IMR-90 (cell line): ENCODE measurements at regions not wholly inside any gene's neighbourhood (a gene's known extent, or its start where the extent isn't known, plus 50 kb on each side); places are given as distances from the start of the nearest gene placed in this dataset.

Experiments
- ATAC-seq: fragments of 200-7000 bp; cut with Tn5 transposase; 2 replicates; pipeline ENCODE4 v1.9.1; 2020; ENCODE audit warnings: low read depth, mild to moderate bottlenecking, moderate library complexity
- BruUV-seq: library from RNA; stranded (reverse); fragments of 400-500 nt; replicated peaks from 2 replicates; lab custom pipeline; 2021; lab: Mats Ljungman, UMichigan
- CTCF ChIA-PET: fragments of 300-600 bp; formaldehyde crosslinking; extraction: SDS; loops from one replicate; lab custom pipeline; 2021; ENCODE audit warnings: antibody characterized with exemption; lab: Yijun Ruan, JAX
- POLR2A ChIA-PET: fragments of 300-600 bp; sonication (Branson Sonifier 250); formaldehyde crosslinking; loops from one replicate; lab custom pipeline; 2022; ENCODE audit warnings: antibody characterized with exemption; ENCODE audit not compliant: unreplicated experiment; lab: Charles Lee
- DNase-seq: peaks from one replicate; pipeline ENCODE4 v3.0.0; 2013
- H2AFZ ChIP-seq: replicated peaks from 2 replicates; pipeline ENCODE3; 2013; ENCODE audit warnings: low read length, mild to moderate bottlenecking; ENCODE audit not compliant: poor library complexity
- H2AK5ac ChIP-seq: 2 replicates; pipeline ENCODE4 v1.6.1; 2013; ENCODE audit warnings: low read depth, low read length, inconsistent platforms
- H2AK9ac ChIP-seq: replicated peaks from 2 replicates; pipeline ENCODE3; 2013; ENCODE audit warnings: mild to moderate bottlenecking, low read depth, low read length, moderate library complexity; ENCODE audit not compliant: poor library complexity
- H2BK120ac ChIP-seq: 2 replicates; pipeline ENCODE4 v1.6.1; 2013; ENCODE audit warnings: low read depth, low read length, inconsistent platforms
- H2BK15ac ChIP-seq: 3 replicates; pipeline ENCODE4 v1.6.1; 2013; ENCODE audit warnings: low read depth, low read length, inconsistent platforms
- H2BK20ac ChIP-seq: 2 replicates; pipeline ENCODE4 v1.6.1; 2013; ENCODE audit warnings: low read depth, mild to moderate bottlenecking, inconsistent platforms, low read length, moderate library complexity
- H2BK5ac ChIP-seq: 2 replicates; pipeline ENCODE4 v1.6.1; 2013; ENCODE audit warnings: mild to moderate bottlenecking, low read depth, low read length, inconsistent platforms; ENCODE audit not compliant: poor library complexity, severe bottlenecking
- H3K14ac ChIP-seq: replicated peaks from 2 replicates; pipeline ENCODE4 v1.6.1; 2013; ENCODE audit warnings: low read depth, low read length, inconsistent platforms
- H3K18ac ChIP-seq: 2 replicates; pipeline ENCODE4 v1.6.1; 2013; ENCODE audit warnings: low read depth, low read length, control low read depth
- H3K23ac ChIP-seq: 2 replicates; pipeline ENCODE4 v1.6.1; 2013; ENCODE audit warnings: low read depth, low read length, inconsistent platforms
- H3K27ac ChIP-seq: 2 replicates; pipeline ENCODE4 v1.5.1; 2013; ENCODE audit warnings: mild to moderate bottlenecking, control low read depth, low read length; ENCODE audit not compliant: insufficient read depth
- H3K27me3 ChIP-seq: 2 replicates; pipeline ENCODE4 v1.6.1; 2013; ENCODE audit warnings: low read length; ENCODE audit not compliant: control insufficient read depth, insufficient read depth
- H3K36me3 ChIP-seq: 2 replicates; pipeline ENCODE4 v1.6.1; 2013; ENCODE audit warnings: low read length, mixed read lengths; ENCODE audit not compliant: control insufficient read depth, insufficient read depth
- H3K4ac ChIP-seq: 2 replicates; pipeline ENCODE4 v1.6.1; 2013; ENCODE audit warnings: low read depth, low read length, inconsistent platforms
- H3K4me1 ChIP-seq: 2 replicates; pipeline ENCODE4 v1.6.1; 2013; ENCODE audit warnings: low read length, mixed read lengths; ENCODE audit not compliant: control insufficient read depth, insufficient read depth
- H3K4me2 ChIP-seq: 2 replicates; pipeline ENCODE4 v1.6.1; 2013; ENCODE audit warnings: low read depth, mild to moderate bottlenecking, control low read depth, low read length, moderate library complexity
- H3K4me3 ChIP-seq: 2 replicates; pipeline ENCODE4 v1.5.1; 2013; ENCODE audit warnings: low read depth, mild to moderate bottlenecking, control low read depth, low read length, moderate library complexity; ENCODE audit not compliant: insufficient read depth
- H3K56ac ChIP-seq: 2 replicates; pipeline ENCODE4 v1.6.1; 2013; ENCODE audit warnings: low read length, inconsistent platforms; ENCODE audit not compliant: insufficient read depth; ENCODE audit errors: extremely low read depth
- H3K79me1 ChIP-seq, 2 experiments: 2 replicates each; pipeline ENCODE4 v1.6.1; 2013; ENCODE audit warnings: low read length in 2 of 2, inconsistent platforms in 1 of 2, low read depth in 1 of 2
- H3K9ac ChIP-seq: 2 replicates; pipeline ENCODE4 v1.6.1; 2013; ENCODE audit warnings: low read depth, low read length, control low read depth
- H3K9me1 ChIP-seq: 2 replicates; pipeline ENCODE4 v1.6.1; 2013; ENCODE audit warnings: low read length, inconsistent platforms; ENCODE audit not compliant: insufficient read depth
- H3K9me3 ChIP-seq: 2 replicates; pipeline ENCODE4 v1.6.1; 2013; ENCODE audit warnings: low read length; ENCODE audit not compliant: control insufficient read depth, insufficient read depth
- H4K20me1 ChIP-seq: 2 replicates; pipeline ENCODE4 v1.6.1; 2013; ENCODE audit warnings: low read length, inconsistent platforms; ENCODE audit not compliant: insufficient read depth
- H4K5ac ChIP-seq: 2 replicates; pipeline ENCODE4 v1.6.1; 2013; ENCODE audit warnings: mild to moderate bottlenecking, low read depth, low read length, control low read depth
- H4K8ac ChIP-seq, 2 experiments: 2 replicates each; pipeline ENCODE4 v1.6.1; 2013; ENCODE audit warnings: low read depth in 2 of 2, low read length in 2 of 2, control low read depth in 1 of 2, inconsistent platforms in 1 of 2
- H4K91ac ChIP-seq: 2 replicates; pipeline ENCODE4 v1.6.1; 2013; ENCODE audit warnings: low read depth, low read length, inconsistent platforms; ENCODE audit not compliant: insufficient read depth
- BHLHE40 ChIP-seq: fragments of 150-350 bp; IDR thresholded peaks from 2 replicates; pipeline ENCODE4 v1.6.1; 2016; ENCODE audit warnings: mild to moderate bottlenecking, low read depth, low read length
- CEBPB ChIP-seq: IDR thresholded peaks from 2 replicates; pipeline ENCODE4 v1.6.1; 2012; ENCODE audit warnings: low read depth, low read length, improper control_type of control experiment
- CHD1 ChIP-seq: IDR thresholded peaks from 2 replicates; pipeline ENCODE4 v1.6.1; 2012; ENCODE audit warnings: low read depth, low read length, improper control_type of control experiment
- FOS ChIP-seq: fragments of 150-350 bp; IDR thresholded peaks from 2 replicates; pipeline ENCODE4 v1.6.1; 2016; ENCODE audit warnings: low read depth, low read length
- MAFK ChIP-seq: IDR thresholded peaks from 2 replicates; pipeline ENCODE4 v1.6.1; 2012; ENCODE audit warnings: low read depth, low read length, improper control_type of control experiment
- MAZ ChIP-seq: IDR thresholded peaks from 2 replicates; pipeline ENCODE4 v1.6.1; 2012; ENCODE audit warnings: low read depth, mild to moderate bottlenecking, low read length, improper control_type of control experiment, moderate library complexity, borderline replicate concordance
- MXI1 ChIP-seq: IDR thresholded peaks from 2 replicates; pipeline ENCODE4 v1.6.1; 2012; ENCODE audit warnings: low read depth, mild to moderate bottlenecking, low read length, moderate library complexity, borderline replicate concordance
- NFE2L2 ChIP-seq: fragments of 150-350 bp; IDR thresholded peaks from 2 replicates; pipeline ENCODE4 v1.6.1; 2016; ENCODE audit warnings: low read depth, mild to moderate bottlenecking, low read length
- POLR2A ChIP-seq: IDR thresholded peaks from 2 replicates; pipeline ENCODE4 v1.6.1; 2012; ENCODE audit warnings: mild to moderate bottlenecking, low read depth, low read length
- RAD21 ChIP-seq: IDR thresholded peaks from 2 replicates; pipeline ENCODE4 v1.6.1; 2012; ENCODE audit warnings: low read length, improper control_type of control experiment
- RCOR1 ChIP-seq: IDR thresholded peaks from 2 replicates; pipeline ENCODE4 v1.6.1; 2012; ENCODE audit warnings: mild to moderate bottlenecking, low read length, improper control_type of control experiment; ENCODE audit not compliant: insufficient replicate concordance
- RFX5 ChIP-seq: IDR thresholded peaks from 2 replicates; pipeline ENCODE4 v1.8.0; 2012; ENCODE audit warnings: low read depth, mild to moderate bottlenecking, low read length, moderate library complexity
- SMC3 ChIP-seq: fragments of 150-350 bp; IDR thresholded peaks from 2 replicates; pipeline ENCODE4 v1.6.1; 2016; ENCODE audit warnings: low read depth, mild to moderate bottlenecking, antibody characterized with exemption, low read length, moderate library complexity
- WGBS, 2 experiments: methylation state at CpG; one replicate each; pipeline versions ENCODE4 v1.1.5 to v1.1.7; 2013; ENCODE audit warnings: missing lambda C conversion rate in 2 of 2; ENCODE audit not compliant: insufficient read length in 1 of 2; ENCODE audit errors: extremely low coverage in 2 of 2; 5-methylcytosine and 5-hydroxymethylcytosine counted together
- dilution Hi-C: fragments of 300-500 bp; cut with HindIII; formaldehyde crosslinking; loops from one replicate; pipeline ENCODE4 v1.14.3; 2018; ENCODE audit warnings: low sequenced_read_pairs; ENCODE audit not compliant: unreplicated experiment
- in situ Hi-C: fragments of 300-500 bp; cut with MboI; formaldehyde crosslinking; loops from 3 replicates; pipeline ENCODE4 v1.14.3; 2019; ENCODE audit warnings: low sequenced_read_pairs, inconsistent platforms, mixed read lengths
- intact Hi-C: fragments of 100-400 bp; cut with micrococcal nuclease; formaldehyde crosslinking; loops from 2 replicates; pipeline ENCODE4 v1.10.0; 2022
- TF ChIP-seq, protein P1 (sequence below): conservative IDR thresholded peaks from 2 replicates; pipeline ENCODE4 v1.5.1; 2012; ENCODE audit warnings: mild to moderate bottlenecking, low read depth, low read length, improper control_type of control experiment
- TF ChIP-seq, protein P2 (sequence below): fragments of 150-350 bp; IDR thresholded peaks from 2 replicates; pipeline ENCODE4 v1.6.1; 2016; ENCODE audit warnings: low read depth, mild to moderate bottlenecking, low read length, moderate library complexity, borderline replicate concordance
- TF ChIP-seq, protein P3 (sequence below): fragments of 150-350 bp; IDR thresholded peaks from 2 replicates; pipeline ENCODE4 v1.6.1; 2017; ENCODE audit warnings: mild to moderate bottlenecking, antibody characterized with exemption, low read length, low read depth

DNA sequence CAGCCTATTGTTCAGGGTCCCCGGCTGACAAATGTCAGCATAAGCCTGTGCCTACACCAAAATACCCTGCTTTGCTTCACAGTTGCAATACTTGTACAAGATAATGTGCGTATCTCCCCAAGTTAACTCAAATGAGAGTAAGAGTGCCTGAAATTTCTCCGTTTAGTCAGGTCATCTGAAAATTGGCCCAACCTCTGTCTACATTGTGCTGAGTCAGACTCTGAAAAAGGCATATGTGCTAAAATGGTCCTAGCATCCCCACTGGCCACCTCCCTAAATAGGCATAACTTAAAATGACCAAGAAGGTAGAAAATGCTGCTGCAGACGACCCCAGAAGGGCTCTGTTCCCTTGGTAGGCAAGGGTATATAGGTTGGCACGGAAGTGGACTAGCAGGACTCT, 1653.8 kb upstream of the DDX18 start:
- H2AK5ac ChIP-seq: no peak overlapping the region
- no peak overlapping the region for H2BK120ac ChIP-seq
- no peaks in the 10 kb centered on the region for H4K20me1 ChIP-seq
- ChIA-PET POLR2A (no interaction called here), CTCF (no interaction called here)
- no peak overlapping the region for H3K56ac ChIP-seq
- intact Hi-C loops: no loop called here
- no peak overlapping the region for H3K4me2 ChIP-seq
- WGBS, 2 experiments: 20% methylated on average over 2 of the region's 5 CpGs; no CpG with 5 or more reads in 1 of the 2 experiments
- H2AFZ ChIP-seq: no peak overlapping the region
- H4K5ac ChIP-seq: no peak overlapping the region
- no peak overlapping the region for H4K91ac ChIP-seq
- dilution Hi-C loops: no loop called here
- peaks cover 18% of the 10 kb centered on the region for H3K9me3 ChIP-seq
- no peak overlapping the region for H3K4me3 ChIP-seq
- BruUV-seq: no TSS peak
- no peaks in the 10 kb centered on the region for H3K79me1 ChIP-seq
- no peak overlapping the region for H3K23ac ChIP-seq
- H2BK20ac ChIP-seq: no peak overlapping the region
- DNase-seq (no peak), ATAC-seq (no peak)
- no peak overlapping the region for H3K9ac ChIP-seq
- no peak overlapping the region for H2BK15ac ChIP-seq
- H3K18ac ChIP-seq: no peak overlapping the region
- H3K4me1 ChIP-seq: no peaks in the 10 kb centered on the region
- H4K8ac ChIP-seq: no peak overlapping the region
- no peaks in the 10 kb centered on the region for H3K36me3 ChIP-seq
- no peak overlapping the region for H3K4ac ChIP-seq
- in situ Hi-C loops: no loop called here
- TF ChIP-seq NFE2L2 (no peak), FOS (no peak), POLR2A (no peak), RFX5 (no peak), RAD21 (no peak), CEBPB (no peak), MAZ (no peak), BHLHE40 (no peak), CHD1 (no peak), MAFK (no peak), SMC3 (no peak), RCOR1 (no peak), MXI1 (no peak)
- TF ChIP-seq, protein P1, sequence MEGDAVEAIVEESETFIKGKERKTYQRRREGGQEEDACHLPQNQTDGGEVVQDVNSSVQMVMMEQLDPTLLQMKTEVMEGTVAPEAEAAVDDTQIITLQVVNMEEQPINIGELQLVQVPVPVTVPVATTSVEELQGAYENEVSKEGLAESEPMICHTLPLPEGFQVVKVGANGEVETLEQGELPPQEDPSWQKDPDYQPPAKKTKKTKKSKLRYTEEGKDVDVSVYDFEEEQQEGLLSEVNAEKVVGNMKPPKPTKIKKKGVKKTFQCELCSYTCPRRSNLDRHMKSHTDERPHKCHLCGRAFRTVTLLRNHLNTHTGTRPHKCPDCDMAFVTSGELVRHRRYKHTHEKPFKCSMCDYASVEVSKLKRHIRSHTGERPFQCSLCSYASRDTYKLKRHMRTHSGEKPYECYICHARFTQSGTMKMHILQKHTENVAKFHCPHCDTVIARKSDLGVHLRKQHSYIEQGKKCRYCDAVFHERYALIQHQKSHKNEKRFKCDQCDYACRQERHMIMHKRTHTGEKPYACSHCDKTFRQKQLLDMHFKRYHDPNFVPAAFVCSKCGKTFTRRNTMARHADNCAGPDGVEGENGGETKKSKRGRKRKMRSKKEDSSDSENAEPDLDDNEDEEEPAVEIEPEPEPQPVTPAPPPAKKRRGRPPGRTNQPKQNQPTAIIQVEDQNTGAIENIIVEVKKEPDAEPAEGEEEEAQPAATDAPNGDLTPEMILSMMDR: no peak
- TF ChIP-seq, protein P2, sequence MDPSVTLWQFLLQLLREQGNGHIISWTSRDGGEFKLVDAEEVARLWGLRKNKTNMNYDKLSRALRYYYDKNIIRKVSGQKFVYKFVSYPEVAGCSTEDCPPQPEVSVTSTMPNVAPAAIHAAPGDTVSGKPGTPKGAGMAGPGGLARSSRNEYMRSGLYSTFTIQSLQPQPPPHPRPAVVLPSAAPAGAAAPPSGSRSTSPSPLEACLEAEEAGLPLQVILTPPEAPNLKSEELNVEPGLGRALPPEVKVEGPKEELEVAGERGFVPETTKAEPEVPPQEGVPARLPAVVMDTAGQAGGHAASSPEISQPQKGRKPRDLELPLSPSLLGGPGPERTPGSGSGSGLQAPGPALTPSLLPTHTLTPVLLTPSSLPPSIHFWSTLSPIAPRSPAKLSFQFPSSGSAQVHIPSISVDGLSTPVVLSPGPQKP: no peak
- TF ChIP-seq, protein P3, sequence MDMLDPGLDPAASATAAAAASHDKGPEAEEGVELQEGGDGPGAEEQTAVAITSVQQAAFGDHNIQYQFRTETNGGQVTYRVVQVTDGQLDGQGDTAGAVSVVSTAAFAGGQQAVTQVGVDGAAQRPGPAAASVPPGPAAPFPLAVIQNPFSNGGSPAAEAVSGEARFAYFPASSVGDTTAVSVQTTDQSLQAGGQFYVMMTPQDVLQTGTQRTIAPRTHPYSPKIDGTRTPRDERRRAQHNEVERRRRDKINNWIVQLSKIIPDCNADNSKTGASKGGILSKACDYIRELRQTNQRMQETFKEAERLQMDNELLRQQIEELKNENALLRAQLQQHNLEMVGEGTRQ: no peak
- no peak overlapping the region for H2BK5ac ChIP-seq
- no peak overlapping the region for H2AK9ac ChIP-seq
- no peaks in the 10 kb centered on the region for H3K9me1 ChIP-seq
- H3K27ac ChIP-seq: no peak overlapping the region
- no peak overlapping the region for H3K14ac ChIP-seq
- H3K27me3 ChIP-seq: no peaks in the 10 kb centered on the region
